Stimulated activated CD8-positive, alpha-beta memory T cell treated with anti-CD3 and anti-CD28 coated beads, Interleukin-15, amount 100 ng/mL, for 24 hours (primary cell): ENCODE measurements at regions not wholly inside any gene's neighbourhood (a gene's known extent, or its start where the extent isn't known, plus 50 kb on each side); places are given as distances from the start of the nearest gene placed in this dataset.

Experiments used
- DNase-seq: peaks from one replicate; pipeline ENCODE4 v3.0.0-alpha.2; 2020; ENCODE audit warnings: low read depth

GRCh38 chr9:17970277-17970676 lies 391.4 kb downstream of the SH3GL2 start:
- no peak for DNase-seq

- no peak for DNase-seq
Observed at GRCh38 chr9:17978773-17979172, 399.9 kb downstream of the SH3GL2 start.

GRCh38 chr9:17986595-17986994 lies 407.7 kb downstream of the SH3GL2 start:
- DNase-seq = no peak

DNA sequence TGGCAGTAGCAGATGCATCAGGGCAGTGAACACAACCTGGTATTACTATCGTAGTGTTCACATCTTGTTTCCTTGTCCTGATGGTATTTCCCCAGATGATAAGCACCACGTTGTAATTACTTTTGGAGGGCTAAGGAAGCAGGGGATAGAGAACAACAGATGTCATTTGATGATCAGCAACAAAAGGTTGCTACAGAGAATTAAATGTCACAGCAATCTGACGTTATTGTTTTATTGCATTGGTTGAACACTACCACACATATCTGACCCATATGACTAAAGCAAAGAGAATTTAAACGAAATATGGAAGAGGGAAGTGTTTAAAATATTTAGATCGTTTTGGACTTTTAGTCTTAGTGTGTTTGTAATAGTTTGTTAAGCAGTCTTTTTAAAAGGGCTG lies 408.3 kb downstream of the SH3GL2 start:
- DNase-seq = no peak

DNA sequence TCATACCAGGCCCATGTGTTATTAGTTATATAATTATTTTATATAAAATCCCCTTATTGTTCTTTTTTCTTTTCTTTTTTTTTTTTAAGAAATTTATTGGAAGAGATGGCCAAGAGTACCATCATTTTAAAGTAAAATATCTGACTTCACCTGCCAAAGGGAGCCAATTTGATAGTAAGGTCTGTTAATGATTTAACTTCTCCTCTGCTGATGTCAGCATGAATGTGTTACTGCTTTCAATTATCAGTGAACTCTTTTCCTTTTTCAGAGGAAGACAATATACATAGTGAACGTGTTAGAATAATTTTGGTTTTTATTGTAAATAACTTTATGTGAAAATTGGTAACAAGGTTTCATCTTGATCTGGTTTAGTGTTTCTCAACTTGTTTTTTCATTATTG lies 409.6 kb downstream of the SH3GL2 start:
- no peak for DNase-seq

DNA sequence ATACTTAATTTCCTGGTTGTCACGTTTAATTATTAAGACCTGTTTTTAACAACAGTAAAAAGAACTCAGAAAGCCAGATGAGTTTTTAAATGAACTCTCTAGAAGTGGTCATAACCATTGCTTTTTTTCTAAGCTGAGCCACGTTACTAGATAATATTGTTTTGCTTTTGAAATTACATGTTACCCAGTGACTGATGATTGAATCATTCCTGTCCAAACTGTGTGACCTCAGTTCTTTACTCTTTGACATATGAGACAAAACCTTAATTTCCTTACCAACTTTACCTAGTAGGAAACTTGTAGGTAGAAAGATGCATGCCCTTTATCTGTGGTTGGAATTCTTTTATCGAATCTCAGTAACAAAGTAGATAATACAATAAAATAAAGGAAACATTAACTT lies 411.7 kb downstream of the SH3GL2 start:
- DNase-seq = no peak

DNA sequence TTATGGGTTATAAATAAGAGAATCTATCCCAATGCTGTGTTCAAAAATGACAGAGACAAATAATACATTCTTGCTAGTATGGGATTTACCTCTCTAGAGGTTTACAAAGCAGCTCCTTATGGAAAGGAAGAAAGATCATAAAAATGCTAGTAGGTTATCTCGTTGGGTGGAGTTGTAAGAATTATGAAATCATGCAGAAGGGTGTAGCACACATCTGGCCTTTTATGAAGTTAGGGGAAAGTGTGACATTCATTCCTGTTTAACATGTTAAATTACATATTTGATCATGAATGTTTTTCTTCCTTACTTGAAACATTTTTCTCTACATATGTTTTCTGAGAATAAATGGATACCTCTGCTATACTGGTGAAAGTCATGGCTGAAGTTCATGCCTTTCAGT lies 414.2 kb downstream of the SH3GL2 start:
- DNase-seq = no peak

GRCh38 chr9:17994695-17995425 lies 416.0 kb downstream of the SH3GL2 start:
- DNase-seq = no peak

- DNase-seq = no peak
Observed at GRCh38 chr9:17996728-17997127, 417.9 kb downstream of the SH3GL2 start.

- no peak for DNase-seq
Observed at GRCh38 chr9:18002718-18003438, 424.0 kb downstream of the SH3GL2 start.

GRCh38 chr9:18006591-18006990 lies 427.7 kb downstream of the SH3GL2 start:
- no peak for DNase-seq

GRCh38 chr9:18007621-18008020 lies 428.8 kb downstream of the SH3GL2 start:
- DNase-seq = no peak

DNA sequence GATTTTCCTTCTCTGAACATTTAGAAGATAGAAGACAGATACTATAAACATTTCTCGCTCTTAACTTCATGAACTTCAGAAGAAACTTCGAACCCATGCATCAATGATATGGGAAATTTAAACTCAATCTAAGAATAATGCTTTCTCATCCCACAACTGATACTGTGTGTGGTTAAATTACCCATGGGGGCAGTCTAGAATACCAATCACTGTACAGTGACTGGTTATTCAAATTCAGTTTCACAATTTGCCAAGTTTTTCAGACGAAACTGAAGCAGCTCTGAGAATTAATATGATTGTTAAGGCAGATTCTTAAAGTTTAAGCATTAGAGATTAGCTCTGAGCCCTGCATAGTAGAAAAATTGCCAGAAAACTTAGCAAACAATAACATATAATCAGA lies 431.0 kb downstream of the SH3GL2 start:
- DNase-seq = no peak

GRCh38 chr9:18010492-18010891 lies 431.6 kb downstream of the SH3GL2 start:
- DNase-seq = no peak

DNA sequence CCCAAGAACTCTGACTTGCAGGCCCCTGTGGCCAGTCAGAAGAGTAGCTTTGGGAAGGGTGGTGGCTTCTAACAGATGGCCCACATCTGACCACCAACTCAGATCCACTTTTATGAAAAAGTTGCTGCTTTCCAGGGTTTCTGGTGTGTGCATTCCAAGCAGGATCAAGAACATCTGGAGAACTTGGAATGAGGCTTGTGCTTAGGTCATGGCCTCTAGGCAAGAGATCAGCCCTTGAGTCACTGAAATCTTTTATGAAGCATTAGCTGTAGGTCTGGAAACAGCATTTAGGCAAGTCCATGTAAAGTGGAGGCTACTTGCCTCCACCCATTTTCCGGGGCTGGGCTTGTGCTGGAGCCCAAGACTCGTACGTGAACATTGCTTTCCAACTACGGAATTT lies 433.3 kb downstream of the SH3GL2 start:
- DNase-seq = no peak

GRCh38 chr9:18014556-18014955 lies 435.7 kb downstream of the SH3GL2 start:
- no peak for DNase-seq

- no peak for DNase-seq
Observed at GRCh38 chr9:18015116-18015515, 436.2 kb downstream of the SH3GL2 start.

DNA sequence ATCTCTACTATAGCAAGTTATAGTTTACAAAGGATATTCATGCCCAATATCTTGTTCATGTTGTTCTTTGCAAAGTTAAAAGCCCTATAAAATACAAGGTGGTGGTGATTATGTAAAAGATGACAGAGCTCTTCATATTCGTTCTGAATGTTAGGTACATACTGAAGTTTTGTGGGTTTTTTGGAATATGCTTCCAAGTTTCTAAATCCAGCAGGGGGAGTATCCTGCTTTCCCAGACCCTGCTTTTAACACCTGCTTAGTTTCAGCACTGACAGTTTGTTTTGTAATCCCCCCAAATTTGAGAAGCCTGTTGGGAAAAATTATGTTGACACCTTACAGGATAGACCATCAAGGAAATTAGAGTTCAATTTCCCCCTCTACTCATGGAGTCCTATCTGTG lies 438.3 kb downstream of the SH3GL2 start:
- DNase-seq = no peak

DNA sequence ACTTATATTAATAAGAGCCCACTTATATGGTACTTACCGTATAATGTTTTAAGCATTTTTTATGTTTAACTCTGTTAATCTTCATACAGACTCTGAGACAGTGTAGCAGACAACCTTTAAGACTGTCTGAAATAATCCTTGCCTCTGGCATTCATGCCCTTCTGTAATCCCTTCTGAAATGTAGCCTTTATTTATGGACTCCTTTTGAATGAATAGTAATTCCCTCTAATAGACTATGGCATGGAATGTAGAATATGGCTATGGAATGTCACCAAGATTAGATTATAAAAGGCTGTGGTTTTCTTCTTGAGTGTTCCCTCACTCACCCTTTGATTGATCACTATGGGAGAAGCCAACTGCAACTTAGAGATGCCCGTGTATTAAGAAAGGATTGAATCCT lies 439.4 kb downstream of the SH3GL2 start:
- DNase-seq = no peak

GRCh38 chr9:18018661-18019060 lies 439.8 kb downstream of the SH3GL2 start:
- DNase-seq = no peak

DNA sequence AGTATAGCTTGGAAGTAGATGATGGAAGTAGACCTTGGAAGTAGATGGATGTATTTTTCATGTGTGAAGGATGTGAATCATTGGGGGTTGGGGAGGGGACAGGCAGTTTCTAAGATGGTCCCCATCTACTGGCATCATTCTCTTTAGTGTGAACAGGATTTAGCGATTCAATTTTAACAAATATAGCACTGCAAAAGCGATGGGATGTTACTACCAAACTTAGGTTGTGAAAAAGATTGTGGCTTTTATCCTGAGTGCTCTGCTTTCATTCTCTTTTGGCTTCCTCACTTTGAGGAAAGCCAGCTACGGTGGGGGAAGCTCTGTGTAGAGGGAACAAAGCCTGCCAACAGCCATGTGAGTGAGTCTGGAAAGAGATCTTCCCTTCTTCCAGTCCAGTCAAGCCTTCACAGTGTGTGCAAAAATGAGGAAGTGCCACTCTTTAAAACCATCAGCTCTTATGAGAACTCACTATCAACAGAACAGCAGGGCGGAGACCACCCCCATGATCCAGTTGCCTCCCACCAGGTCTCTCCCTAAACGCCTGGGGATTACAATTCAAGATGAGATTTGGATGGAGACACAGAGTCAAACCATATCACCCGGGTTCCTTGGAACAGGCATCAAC lies 441.4 kb downstream of the SH3GL2 start:
- no peak for DNase-seq

GRCh38 chr9:18022642-18023041 lies 443.8 kb downstream of the SH3GL2 start:
- no peak for DNase-seq

- no peak for DNase-seq
Observed at GRCh38 chr9:18023332-18023731, 444.5 kb downstream of the SH3GL2 start.
